Cardiac septum (tissue), 1 donor: ENCODE measurements at regions not wholly inside any gene's neighbourhood (a gene's known extent, or its start where the extent isn't known, plus 50 kb on each side); places are given as distances from the start of the nearest gene placed in this dataset.
"Not testable (repeated sequence)": the region's sequence is repeated elsewhere in the genome, so short reads cannot be mapped to it uniquely, and the experiment has no call there.

Experiments
- DNase-seq: peaks from one replicate; pipeline ENCODE4 v3.0.0-alpha.2; 2020; ENCODE audit warnings: low spot score
- intact Hi-C: fragments of 100-400 bp; cut with DNase I; formaldehyde crosslinking; loops from one replicate; pipeline ENCODE4 v1.14.0; 2022
- donor health status: DM: no; HTN: no; CAD: no.

GRCh38 chr15:93382200-93382820, 293.3 kb upstream of the RGMA start:
- DNase-seq: no peak
- intact Hi-C loops: no loop called here

GRCh38 chr15:93378558-93378957, 289.5 kb upstream of the RGMA start:
- no peak for DNase-seq
- intact Hi-C loops: no loop called here

- intact Hi-C loops: no loop called here
These were observed 283.8 kb upstream of the RGMA start for GRCh38 chr15:93372865-93373223.

GRCh38 chr15:93372208-93372864, 283.3 kb upstream of the RGMA start:
- DNase-seq: no peak
- intact Hi-C loops: no loop called here

More at GRCh38 chr15:93372865-93373223, 283.8 kb upstream of the RGMA start:
- DNase-seq: no peak

- no peak for DNase-seq
- intact Hi-C loops: no loop called here
These were observed 277.5 kb upstream of the RGMA start for GRCh38 chr15:93366387-93367100.

- DNase-seq: no peak
- intact Hi-C loops: no loop called here
These were observed 273.8 kb upstream of the RGMA start for GRCh38 chr15:93362821-93363220.

GRCh38 chr15:93362203-93362602, 273.2 kb upstream of the RGMA start:
- no peak for DNase-seq
- intact Hi-C loops: no loop called here

GRCh38 chr15:93361703-93362102, 272.7 kb upstream of the RGMA start:
- no peak for DNase-seq
- intact Hi-C loops: no loop called here

GRCh38 chr15:93360976-93361375, 272.0 kb upstream of the RGMA start:
- intact Hi-C loops: no loop called here
- no peak for DNase-seq

- DNase-seq: no peak
- intact Hi-C loops: no loop called here
These were observed 271.3 kb upstream of the RGMA start for GRCh38 chr15:93360318-93360717.

- no peak for DNase-seq
- intact Hi-C loops: no loop called here
These were observed 270.6 kb upstream of the RGMA start for GRCh38 chr15:93359425-93360131.

GRCh38 chr15:93359060-93359408, 270.0 kb upstream of the RGMA start:
- intact Hi-C loops: no loop called here
- DNase-seq: no peak

- intact Hi-C loops: no loop called here
- no peak for DNase-seq
These were observed 269.4 kb upstream of the RGMA start for GRCh38 chr15:93358166-93359059.

GRCh38 chr15:93348711-93349545, 259.9 kb upstream of the RGMA start:
- intact Hi-C loops: no loop called here
- DNase-seq: no peak

GRCh38 chr15:93347986-93348385, 259.0 kb upstream of the RGMA start:
- intact Hi-C loops: no loop called here
- DNase-seq: no peak

- intact Hi-C loops: no loop called here
- no peak for DNase-seq
These were observed 257.0 kb upstream of the RGMA start for GRCh38 chr15:93345981-93346380.

GRCh38 chr15:93343402-93343801, 254.4 kb upstream of the RGMA start:
- intact Hi-C loops, DNase-seq: not testable (repeated sequence)

- intact Hi-C loops: no loop called here
- no peak for DNase-seq
These were observed 252.2 kb upstream of the RGMA start for GRCh38 chr15:93341164-93341563.

- intact Hi-C loops: no loop called here
- no peak for DNase-seq
These were observed 251.4 kb upstream of the RGMA start for GRCh38 chr15:93340406-93340805.
